ENCODE measurements at regions not wholly inside any gene's neighbourhood (a gene's known extent, or its start where the extent isn't known, plus 50 kb on each side); places are given as distances from the start of the nearest gene placed in this dataset.

DNA sequence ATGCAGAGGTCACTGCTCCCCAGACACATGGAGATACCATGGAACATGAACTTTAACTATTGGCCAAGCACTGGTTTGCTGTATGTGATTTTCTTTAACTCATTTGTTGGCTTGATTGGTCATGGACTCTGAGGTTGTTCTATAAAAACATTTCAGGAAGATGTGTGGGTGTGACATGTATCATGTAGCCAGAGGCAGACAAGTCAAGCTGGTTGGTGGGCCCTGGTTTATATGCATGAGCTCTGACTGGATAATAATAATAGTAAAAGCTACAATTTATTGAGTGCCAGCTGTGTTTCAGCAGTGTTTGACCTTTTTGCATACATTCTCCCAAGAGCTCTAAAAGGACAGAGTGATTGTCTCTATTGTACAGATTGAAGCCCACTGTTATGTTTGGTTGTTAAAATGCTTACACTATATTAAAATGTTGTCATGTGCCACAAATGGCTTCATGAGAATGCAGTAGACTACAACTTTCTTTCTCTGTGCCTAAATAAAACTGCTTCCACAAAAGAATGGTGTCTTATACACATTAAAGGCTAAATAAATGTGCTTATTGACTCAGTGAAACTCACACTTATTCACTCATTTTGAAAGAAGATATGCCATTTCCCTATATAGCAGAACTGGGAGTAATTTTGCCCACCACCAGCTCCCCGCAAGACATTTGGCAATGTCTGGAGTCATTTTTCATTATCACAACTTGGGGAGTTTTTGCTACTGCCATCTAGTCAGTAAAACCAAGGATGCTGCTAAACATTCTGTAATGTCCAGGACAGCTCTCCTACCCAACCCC, 243.6 kb upstream of the NFE2L3 start:
- TF ChIP-seq, protein P1, sequence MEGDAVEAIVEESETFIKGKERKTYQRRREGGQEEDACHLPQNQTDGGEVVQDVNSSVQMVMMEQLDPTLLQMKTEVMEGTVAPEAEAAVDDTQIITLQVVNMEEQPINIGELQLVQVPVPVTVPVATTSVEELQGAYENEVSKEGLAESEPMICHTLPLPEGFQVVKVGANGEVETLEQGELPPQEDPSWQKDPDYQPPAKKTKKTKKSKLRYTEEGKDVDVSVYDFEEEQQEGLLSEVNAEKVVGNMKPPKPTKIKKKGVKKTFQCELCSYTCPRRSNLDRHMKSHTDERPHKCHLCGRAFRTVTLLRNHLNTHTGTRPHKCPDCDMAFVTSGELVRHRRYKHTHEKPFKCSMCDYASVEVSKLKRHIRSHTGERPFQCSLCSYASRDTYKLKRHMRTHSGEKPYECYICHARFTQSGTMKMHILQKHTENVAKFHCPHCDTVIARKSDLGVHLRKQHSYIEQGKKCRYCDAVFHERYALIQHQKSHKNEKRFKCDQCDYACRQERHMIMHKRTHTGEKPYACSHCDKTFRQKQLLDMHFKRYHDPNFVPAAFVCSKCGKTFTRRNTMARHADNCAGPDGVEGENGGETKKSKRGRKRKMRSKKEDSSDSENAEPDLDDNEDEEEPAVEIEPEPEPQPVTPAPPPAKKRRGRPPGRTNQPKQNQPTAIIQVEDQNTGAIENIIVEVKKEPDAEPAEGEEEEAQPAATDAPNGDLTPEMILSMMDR (IDR thresholded peaks at IDR 0.05; ENCODE audit: borderline replicate concordance, extremely low read depth, low read length, poor library complexity, severe bottlenecking): no peak
- no peak for TF ChIP-seq EZH2 (IDR thresholded peaks at IDR 0.05; ENCODE audit: borderline replicate concordance, low read depth, low read length, severe bottlenecking)
